Neural progenitor cell (in vitro differentiated cells): ENCODE measurements at regions not wholly inside any gene's neighbourhood (a gene's known extent, or its start where the extent isn't known, plus 50 kb on each side); places are given as distances from the start of the nearest gene placed in this dataset.

Source experiments
- DNase-seq: peaks from one replicate; pipeline ENCODE4 v3.0.0-alpha.2; 2016; ENCODE audit warnings: low spot score
- H2AFZ ChIP-seq: fragments of 200-600 bp; sonication (generic); replicated peaks from 2 replicates; pipeline ENCODE4 v1.6.1; 2016; ENCODE audit warnings: antibody characterized with exemption
- H3F3A ChIP-seq: fragments of 200-600 bp; sonication (generic); 2 replicates; pipeline ENCODE4 v1.6.1; 2016; ENCODE audit warnings: antibody characterized with exemption, low read depth
- H3K27ac ChIP-seq: fragments of 200-600 bp; sonication (generic); 2 replicates; pipeline ENCODE4 v1.5.1; 2016; ENCODE audit warnings: mild to moderate bottlenecking
- H3K27me3 ChIP-seq: fragments of 200-600 bp; sonication (generic); 2 replicates; pipeline ENCODE4 v1.6.1; 2016; ENCODE audit warnings: mild to moderate bottlenecking, moderate library complexity
- H3K36me3 ChIP-seq: fragments of 200-600 bp; sonication (generic); 2 replicates; pipeline ENCODE4 v1.5.1; 2016
- H3K4me1 ChIP-seq: fragments of 200-600 bp; sonication (generic); 2 replicates; pipeline ENCODE4 v1.6.1; 2016; ENCODE audit warnings: mixed run types
- H3K4me2 ChIP-seq: fragments of 200-600 bp; sonication (generic); 2 replicates; pipeline ENCODE4 v1.6.1; 2016
- H3K4me3 ChIP-seq: fragments of 200-600 bp; sonication (generic); 2 replicates; pipeline ENCODE4 v1.5.1; 2016
- H3K79me2 ChIP-seq: fragments of 200-600 bp; sonication (generic); 2 replicates; pipeline ENCODE4 v1.6.1; 2016; ENCODE audit warnings: low read depth
- H3K9ac ChIP-seq: fragments of 200-600 bp; sonication (generic); 2 replicates; pipeline ENCODE4 v1.6.1; 2016
- H3K9me3 ChIP-seq: fragments of 200-600 bp; sonication (generic); 2 replicates; pipeline ENCODE4 v1.5.1; 2016; ENCODE audit warnings: low read depth
- H4K20me1 ChIP-seq: fragments of 200-600 bp; sonication (generic); 2 replicates; pipeline ENCODE4 v1.6.1; 2016; ENCODE audit warnings: low read depth
- H3K27ac Mint-ChIP-seq: 3 replicates; pipeline ENCODE4 v1.8.0; 2021; ENCODE audit warnings: mixed read lengths
- H3K27me3 Mint-ChIP-seq: 2 replicates; pipeline ENCODE4 v1.8.0; 2022; ENCODE audit warnings: low read depth, mild to moderate bottlenecking, inconsistent platforms, moderate library complexity, mixed read lengths; ENCODE audit not compliant: insufficient read depth
- H3K36me3 Mint-ChIP-seq: 3 replicates; pipeline ENCODE4 v1.8.0; 2021; ENCODE audit warnings: mixed read lengths
- H3K4me1 Mint-ChIP-seq: 3 replicates; pipeline ENCODE4 v1.8.0; 2021; ENCODE audit warnings: mixed read lengths
- H3K4me3 Mint-ChIP-seq: 3 replicates; pipeline ENCODE4 v1.8.0; 2021; ENCODE audit warnings: mild to moderate bottlenecking, moderate library complexity, mixed read lengths
- H3K9me3 Mint-ChIP-seq: 3 replicates; pipeline ENCODE4 v1.8.0; 2020; ENCODE audit warnings: mixed read lengths
- EZH2 ChIP-seq: fragments of 200-600 bp; sonication (generic); IDR thresholded peaks from 2 replicates; pipeline ENCODE4 v1.6.1; 2017; ENCODE audit warnings: antibody characterized with exemption, mild to moderate bottlenecking, moderate library complexity
- EZH2phosphoT487 ChIP-seq: fragments of 200-600 bp; sonication (generic); IDR thresholded peaks from 2 replicates; pipeline ENCODE4 v1.6.1; 2017; ENCODE audit warnings: antibody characterized with exemption
- TF ChIP-seq, protein P1 (sequence below): fragments of 200-600 bp; sonication (generic); IDR thresholded peaks from 2 replicates; pipeline ENCODE4 v1.5.1; 2017; ENCODE audit warnings: antibody characterized with exemption, mild to moderate bottlenecking

- H3K79me2 ChIP-seq: no peaks in the 10 kb centered on the region
- no peaks in the 10 kb centered on the region for H3F3A ChIP-seq
- Mint-ChIP-seq H3K4me3 (no peak overlapping the region), H3K27me3 (peaks cover 6% of the 10 kb centered on the region), H3K4me1 (peaks cover 5% of the 10 kb centered on the region), H3K9me3 (no peaks in the 10 kb centered on the region), H3K36me3 (no peaks in the 10 kb centered on the region), H3K27ac (no peak overlapping the region)
- TF ChIP-seq EZH2 (no peak), EZH2phosphoT487 (no peak)
- TF ChIP-seq, protein P1, sequence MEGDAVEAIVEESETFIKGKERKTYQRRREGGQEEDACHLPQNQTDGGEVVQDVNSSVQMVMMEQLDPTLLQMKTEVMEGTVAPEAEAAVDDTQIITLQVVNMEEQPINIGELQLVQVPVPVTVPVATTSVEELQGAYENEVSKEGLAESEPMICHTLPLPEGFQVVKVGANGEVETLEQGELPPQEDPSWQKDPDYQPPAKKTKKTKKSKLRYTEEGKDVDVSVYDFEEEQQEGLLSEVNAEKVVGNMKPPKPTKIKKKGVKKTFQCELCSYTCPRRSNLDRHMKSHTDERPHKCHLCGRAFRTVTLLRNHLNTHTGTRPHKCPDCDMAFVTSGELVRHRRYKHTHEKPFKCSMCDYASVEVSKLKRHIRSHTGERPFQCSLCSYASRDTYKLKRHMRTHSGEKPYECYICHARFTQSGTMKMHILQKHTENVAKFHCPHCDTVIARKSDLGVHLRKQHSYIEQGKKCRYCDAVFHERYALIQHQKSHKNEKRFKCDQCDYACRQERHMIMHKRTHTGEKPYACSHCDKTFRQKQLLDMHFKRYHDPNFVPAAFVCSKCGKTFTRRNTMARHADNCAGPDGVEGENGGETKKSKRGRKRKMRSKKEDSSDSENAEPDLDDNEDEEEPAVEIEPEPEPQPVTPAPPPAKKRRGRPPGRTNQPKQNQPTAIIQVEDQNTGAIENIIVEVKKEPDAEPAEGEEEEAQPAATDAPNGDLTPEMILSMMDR: no peak
- H3K36me3 ChIP-seq: no peaks in the 10 kb centered on the region
- H4K20me1 ChIP-seq: no peaks in the 10 kb centered on the region
- H3K9me3 ChIP-seq: no peaks in the 10 kb centered on the region
- H3K27me3 ChIP-seq: no peaks in the 10 kb centered on the region
- DNase-seq: no peak
- no peak overlapping the region for H3K27ac ChIP-seq
- H3K4me1 ChIP-seq: no peaks in the 10 kb centered on the region
- H3K9ac ChIP-seq: no peak overlapping the region
- H2AFZ ChIP-seq: no peak overlapping the region
- no peak overlapping the region for H3K4me3 ChIP-seq
- no peak overlapping the region for H3K4me2 ChIP-seq
These were observed 105.1 kb upstream of the SIX2 start for GRCh38 chr2:45114221-45114955.

DNA sequence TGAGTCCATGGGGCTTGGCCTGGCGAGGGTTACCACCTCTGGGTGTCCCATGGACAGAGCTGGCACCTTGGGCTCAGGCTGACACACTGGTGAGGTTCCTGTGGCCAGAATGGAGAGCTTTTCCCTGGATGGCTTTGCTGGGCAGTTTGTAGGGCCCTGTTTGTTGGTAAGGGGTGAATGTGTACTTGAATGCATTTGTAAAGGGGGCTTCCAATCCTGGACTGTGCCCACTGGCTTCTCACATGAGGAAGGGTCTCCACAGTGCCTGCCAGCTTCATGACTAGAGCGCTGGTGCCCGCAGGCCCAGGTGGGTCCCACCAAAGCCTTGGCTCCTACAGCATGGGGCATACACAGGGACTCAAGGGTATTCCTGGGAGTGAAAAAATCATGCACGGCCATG is 103.5 kb upstream of the SIX2 start:
- Mint-ChIP-seq H3K36me3 (no peaks in the 10 kb centered on the region), H3K27ac (no peak overlapping the region), H3K27me3 (peaks cover 6% of the 10 kb centered on the region), H3K4me1 (peaks cover 3% of the 10 kb centered on the region), H3K9me3 (no peaks in the 10 kb centered on the region), H3K4me3 (no peak overlapping the region)
- Histone ChIP-seq H3K9ac (no peak overlapping the region), H3K4me2 (no peak overlapping the region), H2AFZ (no peak overlapping the region), H3K79me2 (no peaks in the 10 kb centered on the region), H3K9me3 (no peaks in the 10 kb centered on the region), H3F3A (no peaks in the 10 kb centered on the region), H3K4me3 (no peak overlapping the region), H4K20me1 (no peaks in the 10 kb centered on the region), H3K4me1 (no peaks in the 10 kb centered on the region), H3K27me3 (no peaks in the 10 kb centered on the region), H3K27ac (no peak overlapping the region), H3K36me3 (no peaks in the 10 kb centered on the region)
- TF ChIP-seq, protein P1: no peak
- TF ChIP-seq EZH2: no peak
- no peak for DNase-seq

GRCh38 chr2:45105050-45105582 is 95.9 kb upstream of the SIX2 start:
- Histone ChIP-seq H3K79me2 (no peaks in the 10 kb centered on the region), H2AFZ (peak overlapping the region; percentile 47), H3K36me3 (no peaks in the 10 kb centered on the region), H4K20me1 (no peaks in the 10 kb centered on the region), H3K9ac (no peak overlapping the region), H3K4me1 (peaks cover 7% of the 10 kb centered on the region), H3K27ac (no peak overlapping the region), H3F3A (no peaks in the 10 kb centered on the region), H3K27me3 (no peaks in the 10 kb centered on the region), H3K4me2 (no peak overlapping the region), H3K9me3 (no peaks in the 10 kb centered on the region), H3K4me3 (no peak overlapping the region)
- Mint-ChIP-seq H3K9me3 (no peaks in the 10 kb centered on the region), H3K4me3 (no peak overlapping the region), H3K27ac (no peak overlapping the region), H3K36me3 (no peaks in the 10 kb centered on the region), H3K27me3 (peaks cover 1% of the 10 kb centered on the region), H3K4me1 (peaks cover 3% of the 10 kb centered on the region)
- TF ChIP-seq EZH2phosphoT487: no peak
- TF ChIP-seq EZH2: no peak
- TF ChIP-seq, protein P1: no peak
- DNase-seq: no peak
